Endometrial microvascular endothelial cells (primary cell): ENCODE measurements at regions not wholly inside any gene's neighbourhood (a gene's known extent, or its start where the extent isn't known, plus 50 kb on each side); places are given as distances from the start of the nearest gene placed in this dataset.

Source experiments
- in situ Hi-C: cut with HindIII; loops from 2 replicates; pipeline ENCODE4 v1.10.0; 2017; ENCODE audit warnings: low sequenced_read_pairs, low pct_unique_long_range_greater_than_20kb; ENCODE audit errors: inconsistent ontology term

DNA sequence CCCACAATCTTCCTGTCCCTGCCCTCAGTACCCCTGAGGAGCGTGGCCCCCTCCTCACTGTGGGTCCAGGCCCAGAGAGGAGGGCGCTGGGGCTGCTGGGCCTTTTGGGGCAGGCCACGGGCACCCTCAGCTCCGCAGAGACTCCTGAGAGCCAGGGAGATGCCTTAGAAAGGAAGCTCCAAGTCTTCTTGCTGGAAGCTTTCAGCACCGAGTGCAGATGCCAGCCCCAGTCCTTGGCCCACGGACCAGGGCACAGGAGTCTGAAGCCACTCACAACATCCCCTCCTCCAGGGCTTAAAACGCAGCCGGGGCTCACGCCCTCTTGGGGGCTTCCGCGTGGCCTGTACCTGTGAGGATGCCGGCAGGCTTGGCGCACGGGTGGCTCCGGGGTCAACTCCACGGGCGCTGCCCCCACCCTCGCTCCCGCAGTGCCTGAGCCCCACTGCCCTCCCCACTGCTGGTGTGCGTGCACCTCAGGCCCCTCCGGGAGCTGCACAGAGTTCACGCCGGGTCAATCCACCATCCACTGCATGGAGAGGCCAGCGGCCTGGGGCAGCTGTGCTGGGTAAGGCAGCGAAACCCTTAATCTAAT lies 72.1 kb upstream of the CTDP1 start:
- in situ Hi-C loops, result no loop called here

DNA sequence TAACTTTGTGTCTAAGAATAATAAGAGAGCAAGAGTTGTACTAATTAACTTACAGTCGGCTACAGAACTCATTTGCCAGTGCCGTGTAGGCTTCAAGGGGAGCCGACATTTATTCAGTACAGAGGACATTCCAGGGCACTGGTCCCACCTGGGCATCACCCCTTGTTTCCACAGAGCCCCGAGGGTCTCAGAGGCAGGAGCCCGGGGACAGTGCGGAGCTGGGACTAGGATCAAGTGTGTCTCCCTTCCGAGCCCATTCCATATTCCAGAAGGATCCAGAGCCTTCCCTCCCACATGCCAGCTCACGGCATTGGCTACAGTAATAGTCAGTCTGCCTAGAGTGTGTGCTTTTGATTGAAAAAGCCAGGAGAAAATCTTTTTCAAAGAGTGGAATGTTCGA lies 71.5 kb upstream of the CTDP1 start:
- in situ Hi-C loops, result no loop called here

DNA sequence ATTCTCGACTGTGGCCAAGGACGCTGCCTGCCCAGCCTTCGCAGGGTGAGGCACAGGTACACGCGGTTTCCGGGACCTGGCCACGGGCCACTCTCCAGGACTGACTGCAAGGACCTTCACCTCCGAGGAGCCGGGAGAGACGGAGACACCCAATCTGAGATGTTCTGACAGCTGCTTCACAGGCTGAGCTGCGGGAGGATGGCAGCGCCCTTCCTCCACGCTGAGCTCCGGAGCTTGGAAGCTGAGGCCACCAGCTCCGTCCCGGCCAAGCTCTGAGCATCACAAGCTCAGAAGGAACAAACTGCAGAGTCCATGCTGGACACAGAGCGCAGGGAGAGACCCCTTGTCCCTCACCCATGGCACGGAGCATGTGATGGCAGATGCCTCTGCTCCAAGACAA lies 71.1 kb upstream of the CTDP1 start:
- in situ Hi-C loops, result no loop called here

DNA sequence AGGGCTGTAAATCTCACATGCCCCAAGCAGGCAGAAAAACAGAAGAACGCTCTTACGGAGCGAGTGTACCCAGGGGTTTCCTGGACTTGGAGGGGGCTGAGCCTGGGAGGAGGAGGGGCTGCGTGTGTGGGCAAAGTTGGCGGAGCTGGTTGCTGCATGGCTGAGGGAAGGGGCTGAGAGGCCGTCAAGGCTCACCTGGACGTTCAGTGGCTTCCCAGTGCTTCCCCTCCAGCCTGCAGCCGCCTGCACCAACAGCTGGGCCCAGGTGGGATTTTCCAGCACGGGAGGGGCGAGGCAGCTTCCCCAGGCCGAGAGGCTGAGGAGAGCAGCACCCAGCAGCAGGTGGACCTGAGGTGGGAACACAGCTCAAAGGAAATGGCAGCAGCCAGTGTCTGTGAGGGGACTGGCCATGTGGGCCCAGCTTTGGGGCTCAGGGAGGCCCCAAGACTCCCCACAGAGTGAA lies 70.6 kb upstream of the CTDP1 start:
- in situ Hi-C loops, result no loop called here

DNA sequence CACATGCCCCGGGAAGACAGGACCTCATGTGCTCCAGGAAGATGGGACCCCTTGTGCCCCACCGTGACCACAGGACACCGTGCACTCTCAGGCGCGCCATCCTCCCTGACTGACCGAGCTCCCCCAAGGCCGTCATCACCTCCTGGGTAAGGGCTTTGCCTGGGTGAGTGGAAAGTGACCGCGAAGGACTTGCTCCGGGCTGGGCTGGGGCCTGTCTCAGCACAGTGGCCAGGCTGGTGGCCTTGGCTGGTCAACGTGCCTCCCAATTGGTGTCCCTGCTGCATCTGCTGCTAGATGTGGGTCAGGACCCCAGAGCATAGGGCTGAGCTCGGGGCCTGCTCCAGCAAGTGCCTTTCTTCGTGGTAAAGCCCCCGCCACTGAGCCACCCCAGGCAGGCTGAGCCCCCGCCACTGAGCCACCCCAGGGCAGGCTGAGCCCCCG lies 69.7 kb upstream of the CTDP1 start:
- in situ Hi-C loops, result no loop called here

DNA sequence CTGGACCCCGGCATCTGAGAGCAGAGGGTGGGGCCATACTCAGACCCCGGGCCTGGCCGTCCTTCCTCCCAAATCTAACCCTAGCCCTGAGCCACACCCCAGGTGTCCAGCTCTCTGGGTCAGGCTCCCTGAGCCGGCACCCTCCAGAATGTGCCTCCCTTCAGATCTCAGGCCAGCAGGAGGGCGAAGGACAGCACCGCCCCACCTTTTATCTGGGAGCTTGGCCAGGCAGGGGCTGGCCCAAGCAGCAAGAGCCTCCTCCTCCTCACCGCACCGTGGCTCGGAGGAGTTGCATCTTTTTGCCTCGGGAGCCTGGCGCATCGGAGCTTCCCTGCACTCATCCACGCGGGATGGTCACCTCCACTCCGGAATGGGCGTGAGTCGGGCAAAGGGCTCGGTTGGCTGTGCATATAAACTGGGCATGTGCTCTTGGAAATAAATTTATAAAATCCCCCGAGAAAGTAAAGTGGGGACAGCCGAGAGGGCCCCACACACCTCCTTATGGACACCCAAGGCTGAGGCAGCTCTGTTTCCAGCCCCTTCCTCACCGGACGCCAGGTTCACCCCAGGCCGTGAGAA lies 69.1 kb upstream of the CTDP1 start:
- in situ Hi-C loops, result no loop called here

DNA sequence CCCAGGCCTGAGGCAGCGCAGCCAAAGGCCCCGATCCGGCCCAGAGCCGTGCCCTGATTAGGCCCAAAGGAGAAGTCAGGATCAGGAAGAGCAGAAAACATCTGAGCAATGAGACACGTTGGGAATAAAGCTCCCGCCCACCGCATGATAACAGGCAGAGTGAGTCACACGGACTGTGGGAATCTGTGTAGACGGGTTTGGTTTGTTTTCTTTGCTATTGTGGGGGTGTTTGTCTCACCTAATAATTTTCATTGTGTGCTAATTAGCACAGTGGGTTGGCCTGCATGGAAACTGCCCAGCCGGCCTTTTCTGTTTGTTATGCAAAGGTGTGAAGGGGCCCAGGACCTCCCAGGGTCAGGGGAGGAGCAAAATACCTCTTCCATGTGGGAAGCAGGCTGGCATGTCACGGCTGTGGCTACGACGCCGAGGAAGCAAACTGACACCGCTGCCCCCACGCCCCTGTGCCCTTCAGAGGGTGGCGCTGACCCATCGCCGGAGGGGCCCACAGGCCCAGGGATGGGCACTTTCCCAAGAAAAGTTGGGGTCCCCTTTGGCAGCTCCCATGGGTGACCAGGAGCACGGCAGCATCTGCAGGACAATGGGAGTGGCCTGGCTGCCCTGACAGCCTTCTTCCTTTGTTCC lies 68.4 kb upstream of the CTDP1 start:
- in situ Hi-C loops, result no loop called here

DNA sequence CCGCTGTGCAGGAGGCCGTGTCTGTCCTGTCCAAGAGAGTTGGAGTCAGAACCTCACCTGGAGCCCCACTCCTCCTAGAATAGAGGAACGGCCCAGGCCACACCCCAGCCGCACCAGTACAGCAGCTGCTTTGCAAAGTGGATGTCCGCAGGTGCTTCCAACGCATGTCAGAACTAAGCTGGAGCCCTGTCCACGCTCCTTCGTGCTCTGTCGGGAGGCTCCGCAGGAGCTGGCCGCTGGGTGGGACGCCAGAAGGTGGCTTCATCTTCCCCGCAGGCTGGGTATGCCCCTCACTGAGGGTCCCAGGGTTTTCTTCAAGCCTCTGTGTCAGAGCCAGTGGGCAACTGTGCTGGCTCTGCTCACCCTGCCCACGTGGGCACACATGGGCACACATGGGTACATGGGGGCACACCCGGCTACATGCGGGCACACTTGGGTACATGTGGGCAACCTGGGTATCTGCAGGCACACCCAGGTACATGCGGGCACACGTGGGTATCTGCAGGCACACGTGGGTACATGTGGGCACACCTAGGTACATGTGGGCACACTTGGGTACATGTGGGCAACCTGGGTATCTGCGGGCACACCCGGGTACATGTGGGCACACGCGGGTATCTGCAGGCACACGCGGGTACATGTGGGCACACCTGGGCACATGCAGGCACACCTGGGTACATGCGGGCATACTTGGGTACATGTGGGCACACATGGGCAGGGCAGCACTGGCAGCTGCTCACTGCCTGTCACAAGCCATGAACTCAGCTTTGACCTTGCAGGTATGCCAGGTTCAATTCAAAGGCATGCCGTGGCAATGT lies 67.1 kb upstream of the CTDP1 start:
- in situ Hi-C loops, result no loop called here

DNA sequence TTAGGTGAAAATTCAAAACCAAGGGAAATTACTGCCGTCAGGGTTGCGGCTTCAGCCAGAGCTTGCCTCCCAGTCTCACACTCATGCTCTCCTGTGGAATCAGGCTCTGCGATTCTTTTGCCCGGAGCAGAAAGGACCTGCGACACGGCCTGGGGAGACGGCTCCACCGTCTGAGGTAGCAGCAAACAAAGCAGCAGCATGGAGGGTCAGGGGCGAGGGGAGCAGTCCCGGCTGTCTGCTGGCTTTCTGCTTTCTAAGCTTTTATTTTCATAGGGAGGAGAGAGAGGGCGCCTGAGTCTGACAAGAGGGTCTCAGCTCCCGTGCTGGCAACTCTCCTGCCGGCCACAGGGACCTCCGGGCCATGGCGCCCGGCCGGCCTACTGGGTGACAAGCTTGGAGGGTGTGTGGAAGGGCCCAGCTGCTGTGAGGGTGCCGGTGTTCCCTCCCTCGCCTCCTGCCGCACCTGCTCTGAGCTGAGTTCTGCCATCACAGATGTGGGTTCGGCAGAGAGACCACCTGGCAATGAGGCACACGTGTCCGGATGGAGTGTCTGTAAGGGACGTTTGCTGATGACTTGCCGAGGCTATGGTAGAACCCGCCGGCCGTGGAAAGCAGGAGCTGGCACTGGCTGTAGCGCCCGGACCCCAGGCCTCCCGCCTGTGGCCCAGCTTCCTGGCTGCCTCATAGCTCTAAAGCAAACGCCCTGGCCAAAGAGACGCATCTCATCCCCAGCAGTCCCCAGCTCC lies 66.2 kb upstream of the CTDP1 start:
- in situ Hi-C loops, result no loop called here

DNA sequence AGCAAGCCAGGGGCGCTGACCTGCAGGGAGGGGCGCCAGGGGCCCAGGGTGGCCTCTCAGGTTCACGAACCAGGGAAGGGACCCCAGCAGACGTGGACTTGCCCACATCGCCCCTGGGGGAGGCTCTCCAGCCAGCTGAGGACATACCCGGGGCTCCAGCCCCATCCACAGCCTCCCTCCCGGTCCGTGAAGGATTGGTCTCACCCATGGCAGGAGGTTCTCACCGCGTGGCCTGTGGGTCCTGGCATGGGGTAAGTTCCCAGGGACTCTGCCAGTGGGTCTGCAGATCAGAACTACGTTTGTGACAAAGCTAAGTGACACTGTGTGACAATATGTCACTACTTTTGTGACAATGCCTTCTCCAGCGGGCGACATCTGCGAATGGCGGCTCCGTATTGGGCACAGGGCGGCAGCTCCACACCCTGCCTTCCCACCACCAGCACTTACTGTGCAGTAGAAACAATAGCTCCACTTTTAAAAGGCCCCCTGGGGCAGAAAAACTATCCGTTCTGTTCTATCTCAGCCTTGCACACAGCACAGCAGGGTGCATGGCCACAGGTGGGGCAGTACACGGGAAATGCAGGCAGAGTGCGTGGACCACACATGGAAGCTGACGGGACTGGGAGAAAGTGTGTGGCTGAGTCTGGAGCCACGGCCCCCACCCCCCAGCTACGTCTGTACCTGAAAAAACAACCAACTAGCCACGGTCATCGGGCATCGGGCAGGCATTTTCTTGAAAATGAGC lies 65.2 kb upstream of the CTDP1 start:
- in situ Hi-C loops, result no loop called here

DNA sequence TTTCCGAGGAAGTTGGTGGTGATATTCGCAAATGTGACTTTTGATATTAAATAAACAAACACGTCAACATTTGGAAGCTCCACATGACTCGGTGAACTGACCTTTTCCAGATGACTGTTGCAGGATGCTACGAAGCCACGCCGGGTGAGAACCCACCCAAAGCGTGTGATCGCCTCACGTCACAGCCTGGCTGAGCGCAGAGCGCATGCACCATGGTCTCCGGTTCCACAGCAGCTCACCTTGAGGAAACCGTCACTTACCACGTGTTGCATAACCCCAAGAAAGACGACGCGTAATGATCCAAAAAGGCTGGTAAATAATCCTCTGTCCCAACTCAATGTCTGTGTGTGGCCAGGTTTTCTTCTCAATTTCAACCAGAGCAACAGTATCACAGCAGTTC lies 64.5 kb upstream of the CTDP1 start:
- in situ Hi-C loops, result no loop called here

DNA sequence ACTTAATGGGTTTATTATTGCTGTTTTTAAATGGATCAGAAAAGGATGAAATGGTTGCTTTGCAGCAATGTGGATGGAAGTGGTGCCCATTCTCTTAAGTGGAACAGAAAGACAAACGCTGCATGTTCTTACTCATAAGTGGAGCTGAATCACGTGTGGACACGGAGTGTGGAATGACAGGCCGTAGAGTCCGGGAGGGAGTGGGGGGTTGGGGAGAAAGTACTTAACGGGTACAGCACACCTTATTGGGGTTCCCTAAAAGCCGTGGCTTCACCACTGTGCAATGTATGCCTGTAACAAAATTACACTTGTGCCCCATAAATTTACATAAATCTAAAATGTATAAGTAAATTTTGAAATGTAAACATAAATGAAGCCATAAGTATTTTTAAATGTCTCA lies 64.0 kb upstream of the CTDP1 start:
- in situ Hi-C loops, result no loop called here

DNA sequence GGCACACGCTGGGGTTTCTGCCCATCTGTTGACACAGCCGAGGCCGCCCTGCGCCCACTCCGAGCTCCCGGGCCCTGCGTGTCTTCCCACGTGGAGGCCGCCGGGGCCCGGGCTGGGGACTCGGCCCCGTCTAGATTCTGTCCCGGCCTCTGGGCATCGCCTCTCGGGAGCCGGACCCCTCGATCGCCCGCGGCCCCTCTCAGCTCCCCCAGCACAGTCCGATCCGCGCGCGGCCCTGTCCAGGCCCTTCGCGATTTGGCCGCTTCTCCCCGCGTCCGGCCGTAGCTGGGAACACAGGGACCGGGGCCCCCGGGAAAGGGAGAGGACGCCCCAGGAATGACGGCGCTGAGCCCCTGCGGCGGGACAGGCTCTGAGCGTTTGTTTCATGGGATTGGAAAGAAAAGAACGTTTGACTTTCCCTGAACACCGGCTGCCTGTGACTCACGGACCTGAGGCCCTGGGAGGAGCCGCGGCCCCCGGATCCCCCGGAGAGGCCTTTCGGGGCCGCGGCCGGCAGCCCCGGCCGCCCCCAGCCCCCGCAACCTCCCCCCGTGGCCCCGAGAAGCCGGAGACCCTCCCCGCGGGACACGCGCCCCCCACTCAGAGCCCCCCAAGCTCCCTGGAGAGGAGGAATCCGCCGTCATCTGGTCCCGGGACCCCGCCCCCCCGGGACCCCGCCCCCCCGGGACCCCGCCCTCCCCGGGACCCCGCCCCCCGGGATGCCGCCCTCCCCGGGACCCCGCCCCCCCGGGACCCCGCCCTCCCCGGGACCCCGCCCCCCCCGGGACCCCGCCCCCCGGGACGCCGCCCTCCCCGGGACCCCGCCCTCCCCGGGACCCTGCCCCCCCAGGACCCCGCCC lies 62.7 kb upstream of the CTDP1 start:
- in situ Hi-C loops, result no loop called here

DNA sequence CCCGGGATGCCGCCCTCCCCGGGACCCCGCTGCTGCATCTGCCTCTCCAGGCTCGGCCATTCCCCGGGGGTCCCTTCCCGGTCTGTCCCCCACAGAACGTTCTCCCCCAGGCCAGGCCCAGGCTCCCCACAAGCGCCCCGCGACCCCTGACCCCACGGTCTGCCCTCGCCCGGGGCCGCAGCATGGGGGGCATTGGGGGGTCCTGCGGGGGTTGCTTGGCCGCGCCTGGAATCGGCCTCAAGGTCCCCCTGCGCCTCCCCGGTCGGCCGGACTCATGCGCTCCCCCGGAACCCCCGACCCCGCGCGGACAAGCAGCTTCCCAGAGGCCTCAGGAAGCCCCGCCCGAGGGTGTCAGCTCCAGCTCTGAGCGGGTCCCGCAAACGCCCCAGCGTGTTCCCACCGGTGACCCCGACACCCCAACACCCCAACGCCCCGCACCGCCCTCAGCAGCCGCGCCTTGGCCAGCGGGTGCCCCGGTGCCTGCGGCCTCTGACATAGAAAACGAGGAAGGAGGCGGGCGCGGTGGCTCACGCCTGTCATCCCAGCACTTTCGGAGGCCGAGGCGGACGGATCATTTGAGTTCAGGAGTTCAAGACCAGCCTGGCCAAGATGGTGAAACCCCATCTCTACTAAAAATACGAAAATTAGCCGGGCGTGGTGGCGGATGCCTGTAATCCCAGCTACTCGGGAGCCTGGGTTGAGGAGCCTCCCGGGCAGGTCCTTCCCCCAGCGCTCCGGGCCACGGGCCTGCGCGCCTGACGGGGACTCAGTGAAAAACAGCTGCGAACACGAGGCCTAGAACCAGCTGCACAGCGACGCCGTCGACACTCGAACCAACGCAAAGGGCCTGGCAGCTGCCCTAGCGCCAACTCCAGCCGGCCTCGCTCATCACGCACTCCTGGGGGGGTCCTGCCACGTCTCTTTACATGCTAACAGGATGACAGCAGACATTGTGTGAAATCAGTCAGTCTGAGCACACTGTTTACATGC lies 61.8 kb upstream of the CTDP1 start:
- in situ Hi-C loops, result no loop called here

DNA sequence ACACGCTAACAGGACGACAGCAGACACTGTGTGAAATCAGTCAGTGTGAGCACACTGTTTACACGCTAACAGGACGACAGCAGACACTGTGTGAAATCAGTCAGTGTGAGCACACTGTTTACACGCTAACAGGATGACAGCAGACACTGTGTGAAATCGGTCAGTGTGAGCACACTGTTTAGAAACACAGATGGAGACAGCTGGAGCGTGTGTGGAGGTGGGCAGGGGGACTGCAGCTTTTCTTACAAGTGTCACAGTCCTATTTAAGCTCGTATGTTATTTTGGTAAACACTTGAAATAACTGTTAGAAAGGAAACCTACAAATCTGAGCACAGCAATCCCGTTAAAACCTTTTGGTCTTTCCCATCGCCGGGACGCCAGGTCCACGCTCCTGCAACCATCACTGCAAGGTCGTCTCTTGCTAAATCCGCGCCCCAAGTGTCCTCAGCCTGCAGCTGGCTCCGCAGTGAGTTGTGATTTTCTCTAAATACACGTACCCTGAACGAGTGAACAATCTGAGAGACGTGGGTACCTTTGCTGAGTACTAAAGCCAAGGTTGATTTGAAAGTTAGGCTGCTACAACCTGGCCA lies 58.9 kb upstream of the CTDP1 start:
- in situ Hi-C loops, result no loop called here

DNA sequence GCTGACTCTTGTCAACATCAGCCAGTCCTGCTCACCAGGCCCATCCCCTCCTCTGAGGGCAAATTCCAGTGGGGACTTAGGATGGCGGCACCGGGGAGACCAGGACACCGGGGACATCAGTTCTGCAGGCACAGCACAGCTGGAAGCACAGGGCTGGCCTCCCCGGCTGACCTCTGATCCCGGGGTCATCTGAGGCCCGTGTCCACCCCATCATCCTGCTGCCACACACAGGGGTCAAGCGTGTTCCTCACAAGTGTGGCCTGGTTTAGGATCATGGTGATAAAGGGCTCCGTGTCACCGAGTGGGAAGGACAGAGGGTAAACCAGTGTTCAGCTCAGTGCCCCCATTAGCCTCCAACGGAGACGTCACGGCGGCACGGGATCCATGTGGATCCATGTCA lies 58.1 kb upstream of the CTDP1 start:
- in situ Hi-C loops, result no loop called here
